Retina (tissue), 1 donor: ENCODE measurements at regions not wholly inside any gene's neighbourhood (a gene's known extent, or its start where the extent isn't known, plus 50 kb on each side); places are given as distances from the start of the nearest gene placed in this dataset.
"Not testable (repeated sequence)": the region's sequence is repeated elsewhere in the genome, so short reads cannot be mapped to it uniquely, and the experiment has no call there.

Source experiments
- DNase-seq: peaks from one replicate; pipeline ENCODE4 v3.0.0-alpha.2; 2016

DNA sequence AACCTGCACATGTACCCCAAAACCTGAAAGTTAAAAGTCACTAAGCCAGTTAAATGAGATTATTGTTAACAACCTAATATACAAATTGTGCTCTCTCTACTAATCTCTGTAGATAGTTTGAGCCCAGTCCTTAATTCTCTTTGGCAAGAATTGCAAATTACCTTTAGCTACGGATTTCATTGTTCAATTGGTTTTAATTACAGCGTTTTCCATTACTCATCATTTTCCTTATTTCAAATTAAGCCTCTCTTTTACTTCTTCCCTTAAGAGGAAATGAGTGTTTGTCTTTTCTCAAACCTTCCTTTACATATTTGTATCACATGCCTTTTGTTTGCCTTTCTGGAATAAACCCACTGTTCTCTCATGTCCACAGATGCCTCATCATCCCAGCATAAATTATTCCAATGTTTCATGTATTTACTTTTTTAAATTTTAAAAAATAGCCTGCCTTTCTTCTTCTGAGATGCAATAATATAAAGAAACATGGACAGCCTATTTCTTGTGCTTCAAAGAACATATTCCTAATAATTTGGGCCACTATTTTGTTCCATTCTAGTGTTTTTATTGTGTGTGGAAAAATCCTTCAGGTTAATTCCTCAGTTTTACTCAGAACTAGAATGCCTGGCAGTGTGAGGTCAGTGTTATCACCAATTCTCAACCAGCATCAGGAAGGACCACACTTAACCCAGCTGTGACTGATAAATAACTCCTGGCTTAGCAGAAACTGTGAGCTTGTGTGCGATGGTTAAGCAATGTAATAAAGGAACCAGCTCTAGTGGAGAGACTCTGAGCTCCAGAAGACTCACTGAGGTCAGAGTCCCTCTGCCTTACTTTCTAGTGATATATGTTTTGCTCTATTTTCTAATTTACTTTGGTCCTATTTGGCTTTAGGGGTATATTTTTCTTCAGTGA is 600.5 kb downstream of the LTN1 start:
- DNase-seq = no peak

DNA sequence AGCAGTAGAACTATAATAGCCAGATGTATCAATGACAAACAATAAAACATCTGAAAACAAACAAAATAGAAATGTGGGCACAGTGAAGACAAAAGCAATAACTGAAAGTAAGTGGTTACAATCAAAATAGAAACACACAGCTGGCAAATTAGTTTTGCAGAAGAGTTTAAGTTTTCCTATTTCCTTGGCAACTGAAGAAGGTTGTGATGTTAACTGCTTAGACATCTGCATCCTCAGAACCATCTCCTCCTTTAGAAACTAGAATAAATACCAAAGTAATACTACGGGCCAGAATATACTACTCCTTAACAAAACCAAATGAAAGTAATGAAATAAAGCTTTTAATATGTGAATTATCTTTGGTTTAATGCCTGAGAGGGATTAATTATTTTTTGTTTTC is 605.5 kb downstream of the LTN1 start:
- DNase-seq = no peak

DNA sequence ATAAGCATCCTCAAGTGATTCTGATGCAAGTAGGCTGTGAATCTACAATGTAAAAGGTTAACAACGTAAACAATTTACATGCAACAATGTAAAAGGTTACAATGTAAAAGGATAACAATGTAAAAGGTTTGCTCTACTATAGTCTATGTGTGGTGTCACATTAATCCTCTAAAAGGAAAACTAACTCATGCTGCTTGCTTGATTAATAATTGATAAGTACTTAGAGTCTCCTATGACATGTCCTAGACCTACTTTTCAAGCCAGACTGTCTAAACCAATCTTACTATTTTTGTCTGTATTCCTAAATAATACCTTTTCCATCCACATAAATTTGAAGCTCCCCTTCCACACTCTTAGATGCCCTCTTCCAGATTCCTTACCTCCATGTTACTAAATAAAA is 606.8 kb downstream of the LTN1 start:
- no peak for DNase-seq

DNA sequence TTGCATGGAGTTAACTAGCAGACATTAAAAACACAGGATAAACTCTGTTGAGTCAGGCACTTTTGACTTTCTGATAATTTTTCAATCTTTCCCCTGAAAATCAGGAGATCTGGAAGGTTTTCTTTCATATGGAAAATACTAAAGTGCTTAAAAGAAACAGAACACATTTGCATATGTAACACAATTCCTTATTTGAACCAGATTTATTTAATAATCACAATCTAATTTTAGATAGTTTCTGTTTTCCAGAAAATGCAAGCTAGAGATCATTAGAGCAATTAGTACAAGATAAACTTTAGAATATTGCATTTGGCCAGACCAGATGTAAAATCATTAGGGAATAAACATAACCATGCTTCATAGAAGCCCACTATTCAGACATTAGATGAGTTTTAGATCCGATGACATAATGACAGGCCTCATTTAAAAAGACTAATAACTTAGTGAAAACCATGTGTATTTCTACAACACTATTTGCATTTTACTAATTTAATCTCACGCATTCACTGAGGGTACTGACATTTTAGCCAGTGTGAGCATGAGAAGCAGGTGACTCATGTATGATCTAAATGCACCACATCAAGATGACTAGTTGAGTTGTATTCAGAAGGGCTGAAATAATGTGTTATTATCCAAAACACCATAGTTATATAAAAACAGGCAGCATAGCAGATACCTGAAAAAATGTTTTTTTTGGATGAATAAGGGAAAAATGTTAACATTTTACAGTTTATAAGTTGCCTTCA is 611.5 kb downstream of the LTN1 start:
- DNase-seq = not testable (repeated sequence)

DNA sequence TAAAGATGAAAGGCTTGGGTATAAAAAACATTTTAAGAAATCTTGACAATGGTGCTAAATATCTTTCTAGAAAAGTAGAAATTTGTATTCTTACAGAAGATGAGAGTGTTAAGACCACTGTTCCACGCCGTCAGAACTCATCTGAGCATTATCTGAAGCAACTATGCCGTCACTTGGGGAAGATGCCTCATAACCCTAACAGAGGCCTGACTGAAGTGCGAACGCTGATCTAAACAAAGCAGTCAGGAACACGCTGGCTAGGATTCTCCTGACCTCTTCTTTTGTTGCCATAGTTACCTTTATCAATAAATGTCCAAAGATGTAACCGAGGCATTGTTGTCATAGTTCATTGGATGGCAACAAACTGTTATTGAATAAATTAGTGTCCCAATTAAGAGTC is 612.4 kb downstream of the LTN1 start:
- DNase-seq = no peak

DNA sequence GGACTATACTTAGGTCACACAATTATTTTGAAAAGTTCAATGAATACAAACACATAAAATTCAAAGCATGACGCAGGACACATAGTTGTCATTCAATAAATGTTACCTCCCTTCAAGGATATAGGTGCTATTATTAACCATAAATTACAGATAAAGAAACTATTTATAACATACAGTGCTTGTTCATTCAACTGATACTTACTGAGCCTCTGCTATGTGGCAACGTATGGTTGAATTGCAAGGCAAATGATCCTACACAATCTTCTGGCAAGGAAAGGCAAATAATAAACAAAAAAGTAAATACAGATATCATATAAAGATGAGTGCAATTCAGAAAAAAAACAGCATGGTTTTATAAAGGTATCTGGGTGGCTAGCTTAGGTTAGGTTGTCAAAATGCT is 614.7 kb downstream of the LTN1 start:
- DNase-seq = no peak

DNA sequence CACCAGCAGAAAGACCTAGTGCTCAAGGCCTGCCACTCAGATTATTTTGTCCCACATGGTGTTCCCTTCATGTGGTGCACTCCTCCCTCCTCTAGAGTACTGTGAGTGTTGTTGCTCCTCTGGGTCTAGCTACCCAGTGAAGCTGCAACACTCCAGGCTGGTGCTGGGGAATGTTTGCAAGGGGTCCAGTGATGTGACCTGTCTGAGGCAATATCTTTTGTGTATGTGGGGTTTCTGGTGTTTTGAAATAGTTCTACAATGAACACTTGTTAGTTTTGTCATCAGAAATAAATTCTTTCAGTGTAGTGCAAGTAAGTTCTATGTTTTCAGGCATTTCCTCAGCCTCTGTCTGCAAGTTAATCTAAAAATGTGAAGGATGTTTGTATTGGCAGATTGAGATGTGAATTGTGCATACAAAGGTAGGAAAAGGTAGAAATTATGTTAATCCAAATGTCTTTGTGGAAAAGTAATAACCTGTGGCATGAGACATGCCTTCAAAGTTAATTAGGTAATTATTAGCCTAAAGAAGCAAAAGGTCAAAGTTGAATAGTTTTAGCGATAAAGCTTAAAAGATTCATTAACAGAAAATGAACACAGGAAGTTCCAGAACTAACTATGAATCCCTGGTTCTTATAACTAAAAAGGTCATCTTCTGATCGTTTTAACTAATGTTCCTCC is 616.8 kb downstream of the LTN1 start:
- DNase-seq = no peak

DNA sequence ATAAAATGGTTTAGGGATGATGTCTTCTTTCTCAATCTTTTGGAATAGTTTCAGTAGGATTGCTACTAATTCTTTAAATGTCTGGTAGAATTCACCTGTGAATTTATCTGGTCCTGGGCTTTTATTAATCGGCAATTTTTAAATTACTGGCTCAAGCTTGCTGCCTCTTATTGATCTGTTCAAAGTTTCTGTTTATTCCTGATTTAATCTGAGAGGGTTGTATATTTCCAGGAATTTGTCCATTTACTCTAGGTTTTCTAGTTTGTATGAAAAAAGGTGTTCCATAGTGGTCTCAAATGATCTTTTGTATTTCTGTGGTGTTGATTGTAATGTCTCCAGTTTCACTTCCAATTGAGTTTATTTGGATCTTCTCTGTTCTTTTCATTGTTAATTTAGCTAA is 617.8 kb downstream of the LTN1 start:
- DNase-seq = no peak

DNA sequence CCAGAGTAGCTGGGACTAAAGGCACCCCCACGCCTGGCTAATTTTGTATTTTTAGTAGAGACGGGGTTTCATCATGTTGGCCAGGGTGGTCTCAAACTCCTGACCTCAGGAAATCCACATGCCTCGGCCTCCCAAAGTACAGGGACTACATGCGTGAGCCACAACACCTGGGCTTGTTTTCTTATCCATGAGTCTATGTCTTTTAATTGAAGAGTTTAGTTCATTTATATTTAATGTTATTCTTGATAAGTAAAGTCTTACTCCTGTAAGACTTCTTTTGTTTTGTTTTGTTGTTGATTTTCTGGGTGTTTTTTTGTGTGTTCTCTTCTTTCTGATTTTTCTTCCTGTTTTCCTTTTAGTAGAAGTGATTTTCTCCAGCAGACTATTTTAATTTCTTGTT is 621.0 kb downstream of the LTN1 start:
- no peak for DNase-seq

DNA sequence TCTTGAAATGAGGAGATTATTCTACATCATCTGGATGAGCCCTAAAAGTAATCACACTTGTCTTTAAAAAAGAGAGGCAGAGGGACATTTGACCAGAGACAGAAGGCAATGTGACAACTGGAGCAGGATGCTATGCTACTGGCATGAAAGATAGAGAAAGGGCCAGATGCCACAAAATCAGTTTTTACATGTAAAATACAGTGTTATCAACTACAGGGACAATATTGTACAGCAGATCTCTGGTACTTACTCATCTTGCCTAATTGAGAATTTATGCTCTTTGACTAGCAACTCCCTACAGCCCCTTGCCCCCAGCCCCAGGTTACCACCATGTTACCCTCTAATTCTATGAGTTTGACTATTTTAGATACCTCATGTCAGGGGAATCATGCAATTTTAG is 633.4 kb downstream of the LTN1 start:
- DNase-seq = no peak

DNA sequence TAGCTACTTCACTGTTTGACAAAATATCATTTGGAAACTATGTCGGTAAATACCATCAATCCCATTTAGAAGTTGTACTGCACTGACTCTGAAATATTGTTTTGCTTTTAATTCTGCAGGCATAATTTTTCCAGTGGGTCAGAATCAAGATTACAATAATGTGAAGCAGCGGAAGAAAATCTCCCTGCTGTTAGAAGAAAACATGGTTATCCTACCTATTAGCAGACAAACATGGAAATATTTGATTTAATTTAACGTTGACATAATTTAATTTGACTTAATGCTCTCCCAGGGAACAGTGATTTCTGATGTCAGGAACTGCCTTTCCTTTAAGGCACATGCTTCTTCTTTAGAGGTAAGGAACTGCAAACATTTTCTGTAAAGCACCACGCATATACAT is 634.0 kb downstream of the LTN1 start:
- DNase-seq = no peak

DNA sequence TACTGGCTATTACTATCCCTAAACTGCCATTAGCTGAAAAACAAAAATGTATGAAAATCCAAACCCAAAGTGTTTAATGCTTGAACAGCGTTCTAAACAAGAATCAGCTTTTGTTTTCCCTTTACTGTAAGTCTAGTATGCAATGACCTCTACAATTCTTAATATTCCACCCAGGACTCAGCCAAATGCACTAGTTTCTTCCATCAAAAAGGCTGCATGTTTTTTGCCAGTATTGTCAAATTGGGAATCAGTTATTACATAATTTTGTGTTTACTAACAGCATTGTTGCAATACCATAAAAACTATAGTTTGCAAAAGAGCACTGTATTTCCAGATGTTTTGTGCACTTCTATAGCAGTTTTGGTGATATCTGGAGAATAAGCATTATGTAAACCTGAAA is 634.5 kb downstream of the LTN1 start:
- no peak for DNase-seq

DNA sequence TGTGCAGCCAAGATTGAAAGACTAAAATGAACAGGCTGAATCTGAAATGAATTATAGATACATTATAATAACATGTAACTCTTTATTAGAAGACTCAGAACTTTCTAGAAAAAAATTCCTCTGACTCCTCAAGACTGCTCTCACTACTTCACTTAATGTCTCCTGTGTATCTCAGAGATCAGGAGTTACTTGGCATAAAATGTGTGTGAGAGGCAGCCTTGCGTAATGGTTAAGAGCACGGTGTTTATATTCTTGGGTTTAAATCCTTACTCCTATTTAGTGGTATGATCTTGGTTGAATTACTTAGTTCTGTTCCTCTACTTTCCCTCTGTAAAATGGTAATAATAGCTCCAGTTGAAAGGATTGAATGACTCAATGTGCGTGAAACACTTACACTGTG is 634.9 kb downstream of the LTN1 start:
- no peak for DNase-seq

DNA sequence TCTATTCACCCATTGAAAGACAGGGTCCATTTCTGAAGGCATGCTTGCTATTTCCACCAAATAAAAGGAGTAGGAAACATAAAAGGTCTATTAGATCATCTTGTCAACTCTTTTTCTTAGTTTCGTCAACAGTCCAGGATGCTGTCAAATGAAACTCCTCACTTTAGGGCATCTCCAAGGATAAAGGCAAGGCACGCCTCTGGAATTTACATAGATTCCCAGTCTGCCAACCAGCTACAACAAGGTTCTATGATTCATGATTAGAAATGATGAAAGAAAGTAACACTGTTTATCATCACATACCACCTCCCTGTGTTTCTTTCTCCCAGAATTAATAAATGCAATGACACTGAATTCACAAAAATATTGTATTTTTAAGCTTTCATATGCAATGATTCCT is 636.3 kb downstream of the LTN1 start:
- DNase-seq = no peak

DNA sequence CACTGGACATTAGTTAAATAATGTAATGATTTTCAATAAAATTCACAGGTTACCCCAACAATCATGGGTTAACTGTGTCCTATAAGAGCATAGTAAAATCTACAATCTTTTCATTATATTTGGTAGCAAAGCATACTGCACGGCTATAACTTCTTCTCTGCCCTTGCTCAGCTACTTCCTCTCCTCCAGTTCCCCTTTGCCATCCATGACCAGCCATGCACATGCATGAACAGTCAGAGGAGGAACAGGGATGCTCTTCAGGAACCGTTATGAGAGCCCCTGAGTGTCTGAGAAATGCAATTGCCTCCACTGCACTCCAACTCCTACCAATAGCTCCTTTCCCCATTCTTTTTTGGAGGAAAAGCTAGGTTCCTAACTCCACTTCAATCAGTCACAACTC is 646.7 kb downstream of the LTN1 start:
- no peak for DNase-seq

DNA sequence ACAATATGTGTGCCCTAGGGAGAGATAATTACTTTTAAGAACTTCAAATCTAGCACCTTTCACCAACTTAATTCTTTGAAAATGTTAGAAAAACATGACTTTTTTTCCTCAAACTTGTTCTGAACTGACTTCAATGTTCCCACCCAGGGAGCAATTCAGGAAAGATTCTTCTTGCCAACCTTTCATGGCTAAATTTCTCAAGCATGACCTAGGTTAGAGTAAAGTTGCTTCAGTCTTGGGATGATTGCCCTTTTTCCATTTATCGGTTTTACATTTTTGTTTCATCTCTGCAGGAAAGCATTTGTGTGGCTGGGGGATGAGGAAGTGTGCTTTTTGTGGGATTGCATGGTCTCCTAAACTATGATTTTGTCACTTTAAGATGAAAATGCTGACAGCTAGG is 647.7 kb downstream of the LTN1 start:
- no peak for DNase-seq

DNA sequence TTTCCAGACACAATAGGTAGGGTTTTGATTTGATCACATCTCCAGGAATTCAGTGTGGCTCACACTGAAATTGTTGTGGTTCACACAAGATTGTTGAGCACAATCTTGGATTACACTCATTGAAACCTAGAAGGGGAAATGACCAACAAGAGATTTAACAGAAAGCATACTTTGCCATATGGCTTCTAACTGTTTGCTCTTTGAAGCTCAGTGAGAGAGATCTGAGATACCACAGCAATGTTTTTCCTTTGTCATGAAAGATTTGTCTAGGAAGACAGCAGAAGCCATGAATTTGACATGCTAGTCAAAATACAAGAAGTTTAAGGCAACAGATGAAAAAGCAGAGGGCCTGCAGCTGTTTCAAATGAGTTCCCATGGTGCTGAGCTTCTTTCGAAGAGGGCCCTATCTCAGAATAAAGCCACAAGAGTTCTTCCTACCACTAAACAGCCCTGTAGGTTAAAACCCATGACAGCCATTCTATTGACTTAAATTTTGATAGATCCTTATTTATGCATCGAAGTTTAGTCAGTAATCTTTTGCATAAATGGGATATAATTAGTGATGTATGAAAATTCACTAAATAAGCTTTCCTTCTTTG is 650.4 kb downstream of the LTN1 start:
- no peak for DNase-seq

DNA sequence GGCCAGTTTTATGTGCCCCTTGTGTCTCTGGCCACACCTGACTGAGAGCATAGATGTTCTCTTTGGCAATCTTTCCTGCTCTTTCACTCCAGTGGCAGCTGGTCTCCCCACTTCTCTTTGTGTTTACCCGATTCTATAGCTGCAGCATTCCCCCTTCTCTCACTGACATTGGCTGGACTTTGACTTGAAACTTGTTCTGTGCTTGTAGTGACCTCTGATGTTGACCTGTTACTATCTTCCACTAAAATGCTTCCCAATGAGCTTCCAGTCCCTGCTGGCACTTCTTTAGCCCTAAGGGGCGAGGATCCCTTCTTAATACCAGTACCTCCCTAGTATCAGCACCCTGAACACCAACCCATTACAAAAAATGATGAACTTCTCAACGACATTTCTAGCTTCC is 653.3 kb downstream of the LTN1 start:
- peak; percentile 4 for DNase-seq

DNA sequence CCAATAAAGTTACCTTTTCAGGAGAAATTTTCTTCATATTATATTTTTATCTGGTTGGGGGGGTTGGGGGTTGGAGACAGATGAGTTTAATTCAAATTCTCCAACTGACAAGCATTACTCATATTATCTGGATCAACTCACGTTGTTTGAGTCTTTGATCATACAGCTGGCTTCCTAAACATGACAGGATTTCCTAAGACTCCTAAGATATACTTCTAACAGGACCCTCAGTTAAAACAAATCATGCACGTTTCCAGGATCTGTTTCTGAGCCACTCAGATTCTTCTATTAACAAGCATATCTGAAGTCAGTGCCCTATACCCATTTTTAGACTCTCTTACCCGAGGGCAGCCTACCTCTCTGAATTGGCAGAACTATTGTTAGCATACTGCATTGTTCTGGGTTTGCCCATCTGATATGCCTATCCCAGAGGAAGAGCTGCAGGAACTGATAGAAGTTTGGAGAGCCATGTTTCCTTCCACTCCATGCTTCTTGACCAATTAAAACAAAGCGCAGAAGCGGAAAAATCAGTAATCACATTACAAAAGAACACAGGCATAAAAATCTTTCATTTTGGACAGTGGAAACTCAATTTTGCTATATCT is 653.9 kb downstream of the LTN1 start:
- DNase-seq = peak; percentile 3

DNA sequence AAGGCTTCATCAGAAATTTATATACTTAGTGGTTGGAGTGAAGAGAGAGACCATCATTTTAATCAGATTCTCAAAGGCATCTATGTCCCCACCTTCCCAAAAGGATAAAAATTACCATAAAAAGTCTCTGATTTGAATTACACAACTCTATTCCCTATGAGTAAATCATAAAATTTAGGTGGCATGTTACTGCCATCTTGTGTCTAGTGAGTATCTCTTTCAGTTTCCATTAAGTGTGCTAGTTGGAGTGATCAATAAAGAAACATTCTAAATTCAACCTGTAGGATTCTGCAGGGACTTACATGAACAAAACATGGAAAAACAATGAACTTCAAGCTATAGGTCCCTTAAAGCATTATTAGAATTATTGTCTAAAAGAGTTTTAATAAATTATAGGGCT is 655.4 kb downstream of the LTN1 start:
- no peak for DNase-seq

DNA sequence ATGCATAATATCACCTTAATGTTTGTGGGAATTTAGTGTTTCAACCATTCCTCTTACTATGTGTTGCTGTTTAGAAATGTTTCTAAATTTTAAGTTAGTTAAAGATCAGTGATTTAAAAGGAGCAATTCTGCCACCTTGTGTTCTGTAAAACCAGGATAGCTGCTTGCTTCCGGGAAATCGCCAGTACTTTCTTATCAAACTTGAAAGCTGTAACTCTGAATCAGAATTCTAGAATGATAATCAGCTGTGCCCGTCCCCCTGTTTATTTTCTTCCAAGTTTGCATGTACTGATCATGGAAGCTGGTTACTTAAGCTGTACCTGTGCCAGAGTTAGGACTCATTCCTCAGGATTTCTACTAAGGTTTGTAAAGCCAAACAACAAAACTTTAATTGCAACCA is 656.4 kb downstream of the LTN1 start:
- DNase-seq = no peak

DNA sequence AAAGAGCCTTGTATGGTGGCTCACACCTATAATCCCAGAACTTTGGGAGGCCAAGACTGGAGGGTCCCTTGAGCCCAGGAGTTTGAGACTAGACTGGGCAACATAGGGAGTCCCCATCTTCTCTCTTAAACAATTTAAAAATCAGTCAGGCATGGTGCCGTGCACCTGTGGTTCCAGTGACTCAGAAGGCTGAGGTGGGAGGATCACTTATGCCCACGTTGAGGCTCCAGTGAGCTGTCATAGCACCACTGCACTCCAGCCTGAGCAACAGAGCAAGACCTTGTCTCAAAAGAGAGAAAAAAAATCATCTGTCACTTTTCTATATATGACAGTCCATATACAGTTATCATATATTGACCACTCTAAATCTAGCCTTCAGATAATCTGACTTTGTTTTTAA is 658.3 kb downstream of the LTN1 start:
- DNase-seq = no peak

DNA sequence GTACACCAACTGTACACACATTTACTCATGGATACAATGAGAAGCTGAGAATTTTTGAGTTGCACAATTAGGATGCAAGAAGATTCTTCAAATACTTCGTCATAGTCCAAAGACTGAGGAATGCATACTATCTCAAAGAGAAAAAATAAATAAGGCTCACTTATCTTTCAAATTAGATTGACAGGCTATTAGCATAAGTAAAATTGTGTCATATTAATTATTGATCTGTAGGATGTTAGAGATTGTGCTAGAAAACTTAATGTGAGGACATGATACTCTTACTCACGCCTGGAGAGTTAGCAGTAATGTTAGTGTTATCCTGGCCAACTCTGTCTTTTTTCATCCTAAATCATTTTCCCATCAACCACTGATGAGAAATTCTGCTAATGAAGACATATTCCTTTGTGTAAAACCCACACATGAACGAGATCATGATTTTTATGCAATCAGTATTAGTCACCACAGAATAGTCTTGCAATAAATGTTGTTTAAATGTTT is 659.0 kb downstream of the LTN1 start:
- no peak for DNase-seq
